Neural progenitor cell (in vitro differentiated cells): ENCODE measurements at regions not wholly inside any gene's neighbourhood (a gene's known extent, or its start where the extent isn't known, plus 50 kb on each side); places are given as distances from the start of the nearest gene placed in this dataset.

Experiments
- DNase-seq: peaks from one replicate; pipeline ENCODE4 v3.0.0-alpha.2; 2016; ENCODE audit warnings: low spot score
- H2AFZ ChIP-seq: fragments of 200-600 bp; sonication (generic); replicated peaks from 2 replicates; pipeline ENCODE4 v1.6.1; 2016; ENCODE audit warnings: antibody characterized with exemption
- H3F3A ChIP-seq: fragments of 200-600 bp; sonication (generic); 2 replicates; pipeline ENCODE4 v1.6.1; 2016; ENCODE audit warnings: antibody characterized with exemption, low read depth
- H3K27ac ChIP-seq: fragments of 200-600 bp; sonication (generic); 2 replicates; pipeline ENCODE4 v1.5.1; 2016; ENCODE audit warnings: mild to moderate bottlenecking
- H3K27me3 ChIP-seq: fragments of 200-600 bp; sonication (generic); 2 replicates; pipeline ENCODE4 v1.6.1; 2016; ENCODE audit warnings: mild to moderate bottlenecking, moderate library complexity
- H3K36me3 ChIP-seq: fragments of 200-600 bp; sonication (generic); 2 replicates; pipeline ENCODE4 v1.5.1; 2016
- H3K4me1 ChIP-seq: fragments of 200-600 bp; sonication (generic); 2 replicates; pipeline ENCODE4 v1.6.1; 2016; ENCODE audit warnings: mixed run types
- H3K4me2 ChIP-seq: fragments of 200-600 bp; sonication (generic); 2 replicates; pipeline ENCODE4 v1.6.1; 2016
- H3K4me3 ChIP-seq: fragments of 200-600 bp; sonication (generic); 2 replicates; pipeline ENCODE4 v1.5.1; 2016
- H3K79me2 ChIP-seq: fragments of 200-600 bp; sonication (generic); 2 replicates; pipeline ENCODE4 v1.6.1; 2016; ENCODE audit warnings: low read depth
- H3K9ac ChIP-seq: fragments of 200-600 bp; sonication (generic); 2 replicates; pipeline ENCODE4 v1.6.1; 2016
- H3K9me3 ChIP-seq: fragments of 200-600 bp; sonication (generic); 2 replicates; pipeline ENCODE4 v1.5.1; 2016; ENCODE audit warnings: low read depth
- H4K20me1 ChIP-seq: fragments of 200-600 bp; sonication (generic); 2 replicates; pipeline ENCODE4 v1.6.1; 2016; ENCODE audit warnings: low read depth
- H3K27ac Mint-ChIP-seq: 3 replicates; pipeline ENCODE4 v1.8.0; 2021; ENCODE audit warnings: mixed read lengths
- H3K27me3 Mint-ChIP-seq: 2 replicates; pipeline ENCODE4 v1.8.0; 2022; ENCODE audit warnings: low read depth, mild to moderate bottlenecking, inconsistent platforms, moderate library complexity, mixed read lengths; ENCODE audit not compliant: insufficient read depth
- H3K36me3 Mint-ChIP-seq: 3 replicates; pipeline ENCODE4 v1.8.0; 2021; ENCODE audit warnings: mixed read lengths
- H3K4me1 Mint-ChIP-seq: 3 replicates; pipeline ENCODE4 v1.8.0; 2021; ENCODE audit warnings: mixed read lengths
- H3K4me3 Mint-ChIP-seq: 3 replicates; pipeline ENCODE4 v1.8.0; 2021; ENCODE audit warnings: mild to moderate bottlenecking, moderate library complexity, mixed read lengths
- H3K9me3 Mint-ChIP-seq: 3 replicates; pipeline ENCODE4 v1.8.0; 2020; ENCODE audit warnings: mixed read lengths
- CTCF ChIP-seq: fragments of 200-600 bp; sonication (generic); IDR thresholded peaks from 2 replicates; pipeline ENCODE4 v1.5.1; 2017; ENCODE audit warnings: antibody characterized with exemption, mild to moderate bottlenecking
- EZH2 ChIP-seq: fragments of 200-600 bp; sonication (generic); IDR thresholded peaks from 2 replicates; pipeline ENCODE4 v1.6.1; 2017; ENCODE audit warnings: antibody characterized with exemption, mild to moderate bottlenecking, moderate library complexity
- EZH2phosphoT487 ChIP-seq: fragments of 200-600 bp; sonication (generic); IDR thresholded peaks from 2 replicates; pipeline ENCODE4 v1.6.1; 2017; ENCODE audit warnings: antibody characterized with exemption

GRCh38 chr2:18411626-18412025 lies 148.8 kb downstream of the RDH14 start:
- no peak overlapping the region for H3K9ac ChIP-seq
- Mint-ChIP-seq H3K36me3 (no peaks in the 10 kb centered on the region), H3K9me3 (no peaks in the 10 kb centered on the region), H3K4me1 (no peaks in the 10 kb centered on the region), H3K27me3 (peaks cover 2% of the 10 kb centered on the region), H3K4me3 (no peak overlapping the region), H3K27ac (no peak overlapping the region)
- no peaks in the 10 kb centered on the region for H3K27me3 ChIP-seq
- no peak overlapping the region for H2AFZ ChIP-seq
- H3K9me3 ChIP-seq: no peaks in the 10 kb centered on the region
- H3K4me1 ChIP-seq: no peaks in the 10 kb centered on the region
- no peak for TF ChIP-seq EZH2phosphoT487
- H3K4me3 ChIP-seq: no peak overlapping the region
- no peak overlapping the region for H3K27ac ChIP-seq
- H3K4me2 ChIP-seq: no peak overlapping the region
- no peaks in the 10 kb centered on the region for H3F3A ChIP-seq
- no peaks in the 10 kb centered on the region for H3K36me3 ChIP-seq
- H4K20me1 ChIP-seq: no peaks in the 10 kb centered on the region
- no peak for DNase-seq
- H3K79me2 ChIP-seq: no peaks in the 10 kb centered on the region

- H3K4me1 ChIP-seq: no peaks in the 10 kb centered on the region
- no peaks in the 10 kb centered on the region for H3K36me3 Mint-ChIP-seq
- no peak overlapping the region for H2AFZ ChIP-seq
- H3K79me2 ChIP-seq: no peaks in the 10 kb centered on the region
- H3K9me3 Mint-ChIP-seq: no peaks in the 10 kb centered on the region
- H3K4me3 ChIP-seq: no peak overlapping the region
- no peak overlapping the region for H3K9ac ChIP-seq
- no peak overlapping the region for H3K4me2 ChIP-seq
- no peak overlapping the region for H3K27ac ChIP-seq
- peaks cover 2% of the 10 kb centered on the region for H3K27me3 Mint-ChIP-seq
- no peaks in the 10 kb centered on the region for H3K36me3 ChIP-seq
- H3K27me3 ChIP-seq: no peaks in the 10 kb centered on the region
- no peak for DNase-seq
- TF ChIP-seq CTCF (no peak), EZH2 (no peak), EZH2phosphoT487 (no peak)
- H3K4me3 Mint-ChIP-seq: no peak overlapping the region
- H3F3A ChIP-seq: no peaks in the 10 kb centered on the region
- no peak overlapping the region for H3K27ac Mint-ChIP-seq
- H3K4me1 Mint-ChIP-seq: no peaks in the 10 kb centered on the region
- H3K9me3 ChIP-seq: no peaks in the 10 kb centered on the region
- no peaks in the 10 kb centered on the region for H4K20me1 ChIP-seq
Observed at GRCh38 chr2:18410543-18410942, 149.9 kb downstream of the RDH14 start.

DNA sequence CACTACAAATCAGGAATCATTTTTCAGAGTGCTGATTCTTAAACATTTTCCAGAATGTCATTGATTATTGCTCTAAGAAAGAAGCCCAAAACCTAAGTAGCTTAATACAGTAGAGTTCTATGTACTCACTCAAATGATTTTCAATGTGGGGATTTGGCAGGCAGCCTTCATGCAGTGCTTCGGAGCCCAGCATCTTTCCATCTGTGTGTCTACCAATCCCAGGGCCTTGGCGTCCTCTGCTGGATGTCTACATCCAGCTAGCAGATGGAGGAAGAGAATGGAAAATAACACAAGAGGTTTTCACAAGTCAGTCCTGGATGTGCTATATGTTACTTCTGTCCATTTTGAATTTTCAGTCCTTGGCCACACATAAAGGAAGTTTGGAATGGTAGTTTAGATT lies 151.8 kb downstream of the RDH14 start:
- no peak for TF ChIP-seq EZH2
- TF ChIP-seq EZH2phosphoT487: no peak
- TF ChIP-seq CTCF: no peak
- H3K9me3 Mint-ChIP-seq: no peaks in the 10 kb centered on the region
- Histone ChIP-seq H3K4me2 (no peak overlapping the region), H3K4me3 (no peak overlapping the region), H3K9ac (no peak overlapping the region), H3F3A (no peaks in the 10 kb centered on the region), H3K4me1 (no peaks in the 10 kb centered on the region), H4K20me1 (no peaks in the 10 kb centered on the region), H2AFZ (no peak overlapping the region), H3K9me3 (no peaks in the 10 kb centered on the region), H3K27ac (no peak overlapping the region), H3K27me3 (no peaks in the 10 kb centered on the region), H3K36me3 (no peaks in the 10 kb centered on the region), H3K79me2 (no peaks in the 10 kb centered on the region)
- H3K4me3 Mint-ChIP-seq: no peak overlapping the region
- no peaks in the 10 kb centered on the region for H3K4me1 Mint-ChIP-seq
- no peaks in the 10 kb centered on the region for H3K36me3 Mint-ChIP-seq
- DNase-seq: no peak
- no peak overlapping the region for H3K27ac Mint-ChIP-seq
- peaks cover 2% of the 10 kb centered on the region for H3K27me3 Mint-ChIP-seq

GRCh38 chr2:18406219-18406618 lies 154.2 kb downstream of the RDH14 start:
- H3K4me3 ChIP-seq: no peak overlapping the region
- H3K27me3 ChIP-seq: no peaks in the 10 kb centered on the region
- no peaks in the 10 kb centered on the region for H3K9me3 ChIP-seq
- no peaks in the 10 kb centered on the region for H3K36me3 Mint-ChIP-seq
- no peaks in the 10 kb centered on the region for H3F3A ChIP-seq
- no peak overlapping the region for H3K9ac ChIP-seq
- H3K27me3 Mint-ChIP-seq: peaks cover under 1% of the 10 kb centered on the region
- no peak for DNase-seq
- no peak overlapping the region for H2AFZ ChIP-seq
- H3K27ac Mint-ChIP-seq: no peak overlapping the region
- no peaks in the 10 kb centered on the region for H3K36me3 ChIP-seq
- H3K27ac ChIP-seq: no peak overlapping the region
- H3K9me3 Mint-ChIP-seq: no peaks in the 10 kb centered on the region
- no peak overlapping the region for H3K4me3 Mint-ChIP-seq
- TF ChIP-seq CTCF: no peak
- no peak for TF ChIP-seq EZH2
- TF ChIP-seq EZH2phosphoT487: no peak
- H3K79me2 ChIP-seq: no peaks in the 10 kb centered on the region
- H3K4me1 ChIP-seq: no peaks in the 10 kb centered on the region
- no peaks in the 10 kb centered on the region for H4K20me1 ChIP-seq
- no peaks in the 10 kb centered on the region for H3K4me1 Mint-ChIP-seq
- H3K4me2 ChIP-seq: no peak overlapping the region
